ENCODE measurements at regions not wholly inside any gene's neighbourhood (a gene's known extent, or its start where the extent isn't known, plus 50 kb on each side); places are given as distances from the start of the nearest gene placed in this dataset.

- TF ChIP-seq, protein P1, sequence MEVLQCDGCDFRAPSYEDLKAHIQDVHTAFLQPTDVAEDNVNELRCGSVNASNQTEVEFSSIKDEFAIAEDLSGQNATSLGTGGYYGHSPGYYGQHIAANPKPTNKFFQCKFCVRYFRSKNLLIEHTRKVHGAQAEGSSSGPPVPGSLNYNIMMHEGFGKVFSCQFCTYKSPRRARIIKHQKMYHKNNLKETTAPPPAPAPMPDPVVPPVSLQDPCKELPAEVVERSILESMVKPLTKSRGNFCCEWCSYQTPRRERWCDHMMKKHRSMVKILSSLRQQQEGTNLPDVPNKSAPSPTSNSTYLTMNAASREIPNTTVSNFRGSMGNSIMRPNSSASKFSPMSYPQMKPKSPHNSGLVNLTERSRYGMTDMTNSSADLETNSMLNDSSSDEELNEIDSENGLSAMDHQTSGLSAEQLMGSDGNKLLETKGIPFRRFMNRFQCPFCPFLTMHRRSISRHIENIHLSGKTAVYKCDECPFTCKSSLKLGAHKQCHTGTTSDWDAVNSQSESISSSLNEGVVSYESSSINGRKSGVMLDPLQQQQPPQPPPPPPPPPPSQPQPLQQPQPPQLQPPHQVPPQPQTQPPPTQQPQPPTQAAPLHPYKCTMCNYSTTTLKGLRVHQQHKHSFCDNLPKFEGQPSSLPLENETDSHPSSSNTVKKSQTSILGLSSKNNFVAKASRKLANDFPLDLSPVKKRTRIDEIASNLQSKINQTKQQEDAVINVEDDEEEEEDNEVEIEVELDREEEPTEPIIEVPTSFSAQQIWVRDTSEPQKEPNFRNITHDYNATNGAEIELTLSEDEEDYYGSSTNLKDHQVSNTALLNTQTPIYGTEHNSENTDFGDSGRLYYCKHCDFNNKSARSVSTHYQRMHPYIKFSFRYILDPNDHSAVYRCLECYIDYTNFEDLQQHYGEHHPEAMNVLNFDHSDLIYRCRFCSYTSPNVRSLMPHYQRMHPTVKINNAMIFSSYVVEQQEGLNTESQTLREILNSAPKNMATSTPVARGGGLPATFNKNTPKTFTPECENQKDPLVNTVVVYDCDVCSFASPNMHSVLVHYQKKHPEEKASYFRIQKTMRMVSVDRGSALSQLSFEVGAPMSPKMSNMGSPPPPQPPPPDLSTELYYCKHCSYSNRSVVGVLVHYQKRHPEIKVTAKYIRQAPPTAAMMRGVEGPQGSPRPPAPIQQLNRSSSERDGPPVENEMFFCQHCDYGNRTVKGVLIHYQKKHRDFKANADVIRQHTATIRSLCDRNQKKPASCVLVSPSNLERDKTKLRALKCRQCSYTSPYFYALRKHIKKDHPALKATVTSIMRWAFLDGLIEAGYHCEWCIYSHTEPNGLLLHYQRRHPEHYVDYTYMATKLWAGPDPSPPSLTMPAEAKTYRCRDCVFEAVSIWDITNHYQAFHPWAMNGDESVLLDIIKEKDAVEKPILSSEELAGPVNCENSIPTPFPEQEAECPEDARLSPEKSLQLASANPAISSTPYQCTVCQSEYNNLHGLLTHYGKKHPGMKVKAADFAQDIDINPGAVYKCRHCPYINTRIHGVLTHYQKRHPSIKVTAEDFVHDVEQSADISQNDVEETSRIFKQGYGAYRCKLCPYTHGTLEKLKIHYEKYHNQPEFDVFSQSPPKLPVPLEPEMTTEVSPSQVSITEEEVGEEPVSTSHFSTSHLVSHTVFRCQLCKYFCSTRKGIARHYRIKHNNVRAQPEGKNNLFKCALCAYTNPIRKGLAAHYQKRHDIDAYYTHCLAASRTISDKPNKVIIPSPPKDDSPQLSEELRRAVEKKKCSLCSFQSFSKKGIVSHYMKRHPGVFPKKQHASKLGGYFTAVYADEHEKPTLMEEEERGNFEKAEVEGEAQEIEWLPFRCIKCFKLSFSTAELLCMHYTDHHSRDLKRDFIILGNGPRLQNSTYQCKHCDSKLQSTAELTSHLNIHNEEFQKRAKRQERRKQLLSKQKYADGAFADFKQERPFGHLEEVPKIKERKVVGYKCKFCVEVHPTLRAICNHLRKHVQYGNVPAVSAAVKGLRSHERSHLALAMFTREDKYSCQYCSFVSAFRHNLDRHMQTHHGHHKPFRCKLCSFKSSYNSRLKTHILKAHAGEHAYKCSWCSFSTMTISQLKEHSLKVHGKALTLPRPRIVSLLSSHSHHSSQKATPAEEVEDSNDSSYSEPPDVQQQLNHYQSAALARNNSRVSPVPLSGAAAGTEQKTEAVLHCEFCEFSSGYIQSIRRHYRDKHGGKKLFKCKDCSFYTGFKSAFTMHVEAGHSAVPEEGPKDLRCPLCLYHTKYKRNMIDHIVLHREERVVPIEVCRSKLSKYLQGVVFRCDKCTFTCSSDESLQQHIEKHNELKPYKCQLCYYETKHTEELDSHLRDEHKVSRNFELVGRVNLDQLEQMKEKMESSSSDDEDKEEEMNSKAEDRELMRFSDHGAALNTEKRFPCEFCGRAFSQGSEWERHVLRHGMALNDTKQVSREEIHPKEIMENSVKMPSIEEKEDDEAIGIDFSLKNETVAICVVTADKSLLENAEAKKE (CRISPR knock-in tag; IDR thresholded peaks at IDR 0.05), result no peak
- TF ChIP-seq REST (IDR thresholded peaks at IDR 0.05; ENCODE audit: unreplicated experiment), result no peak
- TF ChIP-seq EZH2 (IDR thresholded peaks at IDR 0.05; ENCODE audit: low read depth, unreplicated experiment), result no peak
- TF ChIP-seq CREB1 (CRISPR knock-in tag; IDR thresholded peaks at IDR 0.05; ENCODE audit: low read depth), result no peak
- no peak for TF ChIP-seq JUNB (IDR thresholded peaks at IDR 0.05; ENCODE audit: unreplicated experiment)
- TF ChIP-seq CTCF (conservative IDR thresholded peaks at IDR 0.05; ENCODE audit: low read depth in 2 of 2), result no peak
- TF ChIP-seq POLR2AphosphoS5 (IDR thresholded peaks at IDR 0.05; ENCODE audit: low read depth), result no peak
- no peak for TF ChIP-seq STAT1 (IDR thresholded peaks at IDR 0.05; ENCODE audit: unreplicated experiment)
Measured at GRCh38 chr4:156583265-156583664, 388.3 kb downstream of the PDGFC start (continued).

Data from GM23338 (cell line).